GM19043 (cell line): ENCODE measurements at regions not wholly inside any gene's neighbourhood (a gene's known extent, or its start where the extent isn't known, plus 50 kb on each side); places are given as distances from the start of the nearest gene placed in this dataset.
A peak's percentile ranks its signal among the peaks of the same experiment; 100 is the strongest.
"Not testable (repeated sequence)": the region's sequence is repeated elsewhere in the genome, so short reads cannot be mapped to it uniquely, and the experiment has no call there.

Experiments
- ATAC-seq: cut with Tn5 transposase; IDR thresholded peaks from one replicate; pipeline ENCODE4 v1.9.1; 2021; ENCODE audit warnings: low read depth; ENCODE audit not compliant: unreplicated experiment

DNA sequence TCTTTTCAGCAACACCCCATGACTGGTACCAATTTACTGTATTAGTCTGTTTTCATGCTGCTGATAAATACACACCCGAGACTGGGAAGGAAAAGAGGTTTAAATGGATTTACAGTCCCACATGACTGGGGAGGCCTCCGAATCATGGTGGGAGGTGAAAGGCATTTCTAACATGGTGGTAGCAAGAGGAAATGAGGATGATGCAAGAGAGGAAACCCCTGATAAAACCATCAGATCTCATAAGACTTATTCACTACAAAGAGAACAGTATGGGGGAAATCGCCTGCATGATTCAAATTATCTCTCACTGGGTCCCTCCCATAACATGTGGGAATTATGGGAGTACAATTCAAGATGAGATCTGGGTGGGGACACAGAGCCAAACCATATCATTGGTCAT lies 393.6 kb downstream of the PTPRC start:
- ATAC-seq: not testable (repeated sequence)

DNA sequence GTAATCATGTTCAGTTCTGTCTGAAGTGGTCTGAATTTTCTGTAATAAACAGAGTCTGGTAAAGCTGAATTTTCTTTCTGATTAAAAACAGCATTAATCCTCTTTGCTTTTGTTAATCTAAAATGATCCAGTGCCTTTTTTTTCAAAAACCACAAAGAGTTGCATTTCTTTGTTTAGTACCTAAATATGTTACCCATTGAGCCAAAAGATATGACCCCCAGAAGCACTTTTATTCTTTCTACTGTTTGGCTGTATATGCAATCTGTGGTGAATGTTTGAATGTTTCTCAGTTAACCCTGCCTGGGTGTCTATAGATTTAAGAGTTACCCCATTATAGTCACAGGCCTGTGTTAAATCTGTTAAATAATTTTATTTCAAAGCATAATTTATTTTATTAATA lies 394.8 kb downstream of the PTPRC start:
- no peak for ATAC-seq

DNA sequence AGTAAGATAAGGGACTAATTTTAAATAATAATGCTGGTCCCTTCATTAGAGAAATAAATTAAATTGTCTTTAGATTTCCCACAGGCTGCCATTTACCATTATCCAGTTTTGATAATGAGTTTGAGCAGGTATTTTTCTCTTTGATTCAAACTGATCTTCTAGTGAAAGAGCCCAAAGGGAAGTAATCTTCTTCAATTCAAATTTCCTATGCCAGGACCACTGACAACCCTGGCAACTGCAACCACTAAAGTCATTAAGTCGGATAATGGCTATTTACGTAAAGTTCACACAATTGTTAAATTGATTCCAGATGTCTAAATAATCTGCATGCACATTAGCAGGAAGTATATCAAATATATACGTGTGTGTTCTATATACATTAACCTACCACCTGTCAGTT lies 399.3 kb downstream of the PTPRC start:
- ATAC-seq: no peak

DNA sequence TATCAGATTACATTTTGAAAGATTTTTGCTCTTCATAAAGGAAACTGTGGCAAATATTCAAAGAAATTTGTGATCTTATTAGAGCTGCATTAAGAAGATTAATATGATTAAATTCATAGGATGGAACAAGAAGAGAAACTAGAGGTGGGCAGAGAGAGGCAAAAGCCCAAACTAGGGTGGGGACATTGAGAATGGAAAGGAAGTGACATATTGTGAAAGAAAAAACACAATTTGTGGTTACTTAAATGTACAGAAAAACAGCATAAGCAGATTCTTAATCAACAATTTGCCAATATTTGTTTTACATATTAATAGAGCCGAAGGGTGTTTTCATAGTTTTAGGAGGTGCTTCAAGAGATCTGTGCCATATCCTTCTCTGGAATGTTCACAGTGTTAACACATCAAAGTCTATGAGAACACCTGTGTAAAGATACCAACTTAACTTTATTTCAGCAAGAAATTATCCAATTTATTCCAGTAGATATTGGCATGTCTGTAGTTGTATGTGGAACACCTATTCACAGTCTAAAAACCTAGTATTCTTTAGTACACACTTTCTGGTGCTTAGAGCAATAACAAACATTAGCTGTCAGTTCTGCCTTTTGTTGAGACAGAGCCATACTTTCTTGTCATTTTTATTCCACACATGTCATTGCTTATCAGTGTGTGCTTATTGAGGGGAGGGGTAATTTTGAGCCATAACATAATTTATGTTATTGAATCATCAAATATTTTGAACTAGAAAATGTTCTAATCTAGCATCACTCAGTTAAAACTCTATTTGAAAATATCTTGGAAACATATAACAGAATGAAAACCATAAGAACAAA lies 401.5 kb downstream of the PTPRC start:
- no peak for ATAC-seq

DNA sequence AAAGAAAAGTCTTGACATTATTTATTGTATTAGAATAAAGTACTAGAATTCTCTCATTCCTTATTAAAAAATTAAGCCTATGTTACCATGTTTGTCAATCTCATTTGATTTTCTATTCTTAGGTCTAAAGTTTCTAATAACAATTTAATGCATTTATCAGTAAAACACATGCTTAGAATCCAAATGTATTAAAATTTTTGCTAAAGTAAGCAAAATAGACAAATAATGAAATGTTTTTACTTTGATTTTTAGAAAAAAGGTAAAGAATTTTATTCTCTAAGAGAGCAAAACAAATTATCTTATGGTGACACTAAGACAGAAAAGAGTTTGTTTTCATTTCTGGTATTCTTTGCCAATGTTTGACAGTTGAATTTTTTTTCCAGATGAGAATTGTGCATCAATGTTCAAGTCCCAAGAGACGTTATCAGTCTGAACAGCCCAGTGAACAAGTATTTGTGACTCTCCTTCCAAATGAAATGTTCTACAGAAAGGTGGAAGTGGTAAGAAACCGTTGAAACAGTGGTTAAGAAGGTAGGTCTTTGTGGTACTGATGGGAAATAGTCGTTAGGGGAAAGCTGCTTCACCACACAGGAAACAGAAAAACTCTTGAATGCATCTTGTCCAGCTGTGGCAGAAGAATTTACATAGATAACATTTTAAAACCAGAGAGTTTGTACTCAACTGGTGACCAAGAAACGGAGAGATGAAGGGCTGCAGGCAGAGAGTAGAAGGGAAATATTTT lies 402.5 kb downstream of the PTPRC start:
- ATAC-seq: peak; percentile 98

DNA sequence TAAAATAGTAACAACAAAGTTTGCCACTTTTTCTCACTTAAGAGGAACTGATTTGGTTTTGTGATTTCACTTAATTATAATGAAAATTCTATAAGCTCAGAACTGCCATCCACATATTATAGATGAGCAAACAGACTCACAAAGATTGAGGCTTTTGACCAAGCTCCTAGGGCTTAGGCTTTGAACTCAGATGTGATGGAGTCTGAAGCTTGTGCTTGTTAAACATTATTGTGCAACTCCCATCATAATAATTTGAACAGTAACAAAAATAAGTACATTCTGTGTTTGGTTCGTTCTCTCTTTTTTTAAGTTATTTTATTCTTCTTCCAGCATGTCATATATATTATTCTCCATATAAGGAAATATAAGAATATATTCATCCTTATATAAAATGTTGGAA lies 403.4 kb downstream of the PTPRC start:
- ATAC-seq: no peak

DNA sequence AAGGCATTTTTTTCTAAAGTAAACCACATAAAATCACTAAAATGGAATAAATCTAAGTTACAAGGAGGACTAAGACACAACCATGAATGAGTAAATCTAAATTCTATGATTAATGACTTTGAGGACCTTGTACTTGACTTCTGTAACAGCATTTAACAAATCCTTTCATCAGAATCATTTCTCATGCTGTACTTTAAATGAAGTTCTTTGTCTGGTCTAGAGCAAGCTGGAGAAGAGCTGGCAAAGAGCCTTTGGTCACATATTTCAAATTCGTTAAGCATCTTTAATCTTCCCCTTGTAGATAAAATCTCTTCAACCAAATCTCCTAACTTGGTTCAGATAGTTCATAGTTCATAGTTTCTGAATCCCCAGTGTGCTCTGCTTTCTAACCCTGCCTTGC lies 405.4 kb downstream of the PTPRC start:
- no peak for ATAC-seq

DNA sequence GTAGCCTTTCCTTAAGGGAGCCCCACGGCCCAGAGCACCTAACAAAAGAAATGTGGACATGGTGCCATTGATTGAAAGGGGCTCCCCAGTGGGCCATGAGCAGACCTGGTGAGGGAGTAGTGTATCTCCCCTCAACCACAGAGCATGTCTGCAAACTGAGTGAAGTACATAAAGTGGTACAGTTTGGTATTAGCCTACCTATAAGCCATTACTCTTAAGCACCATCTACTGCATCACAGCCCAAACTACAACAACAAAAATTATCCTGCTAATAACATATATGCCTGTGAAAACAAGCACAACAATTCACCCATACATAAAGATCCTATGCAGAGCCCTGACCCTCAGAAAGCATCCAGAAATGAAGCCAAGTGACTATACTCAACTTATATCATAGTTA lies 407.8 kb downstream of the PTPRC start:
- no peak for ATAC-seq

DNA sequence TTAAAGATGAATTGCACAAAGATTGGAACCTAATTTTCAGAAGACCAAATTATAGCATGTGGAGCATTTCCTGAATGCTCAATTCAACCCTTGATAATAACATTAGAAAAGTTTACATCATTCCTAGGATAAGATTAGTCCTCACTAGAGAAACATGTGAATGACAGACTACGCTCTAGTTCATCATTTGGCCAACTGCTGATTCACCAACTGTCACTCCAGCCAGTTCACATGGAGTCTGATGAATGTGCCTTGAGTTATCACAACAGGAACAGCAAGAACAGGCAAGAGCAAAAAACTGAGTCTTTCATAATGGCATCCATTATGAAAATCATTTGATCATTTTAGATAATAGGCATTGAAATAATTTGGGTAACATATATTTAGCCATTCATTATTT lies 415.9 kb downstream of the PTPRC start:
- ATAC-seq: no peak

DNA sequence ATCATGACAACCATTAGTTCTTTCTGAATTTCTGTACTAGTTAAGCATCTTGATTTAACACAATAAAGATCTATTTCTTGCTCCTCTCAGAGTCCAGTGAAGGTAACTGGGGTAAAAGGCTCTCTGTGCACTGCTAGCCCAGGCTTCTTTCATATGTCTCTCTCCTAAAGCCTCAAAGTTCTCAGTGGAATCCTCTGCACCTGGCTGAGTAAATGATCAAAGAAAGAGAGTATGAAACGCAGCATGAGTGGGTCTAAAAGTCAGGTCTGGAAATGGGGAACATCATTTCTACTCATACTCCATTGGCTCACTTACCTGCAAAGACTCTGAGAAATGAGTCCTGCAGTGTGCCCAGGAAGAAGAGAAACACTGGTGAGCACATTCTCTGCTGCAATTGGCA lies 418.5 kb downstream of the PTPRC start:
- ATAC-seq: no peak

DNA sequence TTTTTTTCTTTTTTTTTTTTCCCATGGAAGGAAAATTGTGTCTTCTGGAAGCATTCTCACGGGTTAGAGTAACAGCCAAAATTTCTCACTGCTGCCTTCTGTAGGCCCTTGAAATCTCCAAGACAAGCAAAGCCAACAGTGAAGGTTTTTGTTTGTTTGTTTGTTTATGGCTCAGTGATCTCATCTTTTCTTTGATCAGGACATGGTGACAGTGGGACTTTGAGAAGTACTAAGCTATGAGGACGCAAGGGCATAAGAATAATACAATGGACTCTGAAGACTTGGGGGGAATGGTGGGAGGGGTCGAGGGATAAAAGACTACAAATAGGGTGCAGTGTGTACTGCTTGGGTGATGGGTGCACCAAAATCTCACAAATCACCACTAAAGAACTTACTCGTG lies 419.4 kb downstream of the PTPRC start:
- no peak for ATAC-seq

DNA sequence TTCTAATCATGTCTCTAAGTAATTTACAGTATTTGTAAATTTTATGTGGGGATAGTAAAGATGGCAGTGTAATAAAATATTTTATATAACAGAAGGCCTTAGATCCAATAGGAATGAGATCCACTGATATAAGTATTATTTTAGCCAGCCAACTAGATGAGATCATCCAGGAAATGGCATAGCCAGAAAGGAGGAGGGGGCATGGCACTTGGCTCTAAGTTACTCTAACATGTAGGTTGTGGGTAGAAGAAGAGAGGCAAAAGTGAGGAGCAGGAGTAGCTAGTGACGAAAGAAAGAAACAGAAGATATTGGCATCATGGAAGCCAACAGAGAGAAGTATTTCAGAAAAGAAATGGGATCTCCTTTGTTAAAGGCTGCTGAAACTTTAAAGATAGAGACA lies 426.1 kb downstream of the PTPRC start:
- no peak for ATAC-seq

DNA sequence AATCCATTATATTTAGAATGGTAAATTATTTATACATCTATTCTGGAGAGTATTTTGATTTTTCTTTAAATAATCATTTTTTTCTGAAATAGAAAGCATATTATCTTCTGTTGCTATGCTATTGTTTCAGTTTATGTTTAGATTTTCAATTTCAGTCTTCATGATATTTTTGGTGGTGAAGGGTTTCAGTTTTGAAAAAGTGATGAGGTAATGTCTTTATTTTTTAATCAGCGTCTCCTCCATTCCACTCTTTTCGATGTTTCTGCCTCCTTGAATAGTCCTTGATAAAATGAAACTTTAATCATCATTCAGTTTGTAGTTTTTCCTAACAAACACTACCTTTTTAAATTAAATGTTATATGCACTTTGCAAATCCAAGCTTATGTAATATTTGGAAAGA lies 428.6 kb downstream of the PTPRC start:
- peak; percentile 78 for ATAC-seq

DNA sequence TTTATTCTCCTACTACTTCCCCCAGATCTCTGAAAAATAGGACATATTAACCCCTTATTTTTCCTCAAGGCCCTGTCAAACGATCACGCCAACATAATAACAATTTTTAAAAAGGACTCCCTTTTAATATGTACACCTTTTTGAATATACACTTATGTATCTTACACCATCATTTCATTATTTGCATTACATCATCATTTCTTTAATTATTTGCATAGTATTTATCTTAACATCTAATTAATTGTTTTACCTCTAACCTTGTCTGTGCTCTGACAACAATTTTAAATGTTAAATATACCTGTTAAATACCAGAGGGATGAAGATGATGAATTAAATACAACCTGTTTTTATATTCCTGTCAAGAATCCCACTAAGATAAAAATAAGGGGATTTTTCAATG lies 432.2 kb downstream of the PTPRC start:
- no peak for ATAC-seq

DNA sequence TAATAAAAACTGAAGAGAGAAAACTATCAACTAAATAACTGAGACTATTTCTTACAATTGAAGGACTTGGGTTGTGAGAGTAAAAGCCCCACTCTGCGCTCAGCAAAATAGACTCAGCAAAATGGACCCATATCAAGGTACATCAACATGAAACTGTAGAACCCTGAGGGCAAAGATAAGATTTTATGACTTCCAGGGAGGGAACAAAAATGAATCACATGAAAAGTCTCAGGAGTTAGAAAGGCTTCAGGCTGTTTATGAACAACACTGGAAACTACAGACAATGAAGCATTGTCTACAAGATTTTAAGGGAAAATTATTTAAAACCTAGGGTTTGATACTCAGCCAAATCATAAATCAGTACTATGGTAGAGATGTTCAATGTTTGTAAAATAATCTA lies 434.3 kb downstream of the PTPRC start:
- ATAC-seq: no peak

DNA sequence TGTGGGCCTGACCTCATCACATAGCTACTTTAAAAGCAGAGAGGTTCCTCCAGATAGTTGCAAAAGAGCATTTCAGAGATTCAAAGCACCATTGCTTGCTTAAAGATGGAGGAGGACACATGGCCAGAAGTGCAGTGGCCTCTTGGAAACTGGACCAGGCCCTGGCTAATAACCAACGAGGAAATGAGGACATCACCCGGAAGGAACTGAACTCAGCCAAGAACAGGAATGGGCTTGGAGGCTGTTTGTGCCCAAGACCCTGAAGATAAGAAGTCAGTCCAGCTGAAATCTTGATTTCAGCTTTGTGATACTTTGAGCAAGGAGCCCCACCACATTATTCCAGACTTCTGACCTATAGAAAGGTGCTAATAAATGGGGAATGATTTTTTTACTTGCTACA lies 437.0 kb downstream of the PTPRC start:
- ATAC-seq: no peak

DNA sequence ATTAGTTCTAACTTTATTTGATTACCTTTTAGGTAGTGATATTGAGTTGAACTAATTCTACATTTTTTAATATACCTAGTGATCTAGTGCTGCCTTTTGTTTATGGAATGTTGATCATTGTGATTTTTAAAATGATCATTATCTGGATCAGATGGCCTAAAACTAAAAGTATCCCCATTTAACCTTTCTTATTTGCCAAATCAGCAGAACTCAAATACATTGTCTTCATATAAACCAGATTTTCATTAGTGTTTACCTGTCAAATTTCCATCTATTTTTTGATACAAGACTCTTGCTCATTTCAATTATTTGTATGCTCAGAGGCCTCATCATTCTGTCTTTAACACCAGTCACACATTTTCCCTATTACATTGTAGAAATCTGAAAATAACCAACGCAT lies 441.2 kb downstream of the PTPRC start:
- ATAC-seq: no peak

DNA sequence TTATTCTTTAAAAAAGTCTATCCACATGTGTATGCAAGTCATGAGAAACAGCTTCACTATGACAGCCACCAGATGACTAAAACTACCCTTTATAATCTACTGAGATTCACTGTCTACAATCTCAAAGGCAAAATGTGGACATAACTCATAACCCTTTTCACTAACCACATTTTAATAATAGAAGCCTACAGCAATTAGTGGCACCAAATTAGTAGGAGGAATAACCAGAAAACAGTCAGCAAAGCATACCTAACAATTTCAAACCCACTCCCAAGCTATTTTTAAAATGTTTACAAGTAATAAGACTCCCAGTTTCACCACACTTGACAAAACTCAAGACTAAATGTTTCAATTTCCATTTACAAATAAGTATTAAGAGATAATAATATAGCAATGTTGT lies 442.9 kb downstream of the PTPRC start:
- peak; percentile 70 for ATAC-seq

DNA sequence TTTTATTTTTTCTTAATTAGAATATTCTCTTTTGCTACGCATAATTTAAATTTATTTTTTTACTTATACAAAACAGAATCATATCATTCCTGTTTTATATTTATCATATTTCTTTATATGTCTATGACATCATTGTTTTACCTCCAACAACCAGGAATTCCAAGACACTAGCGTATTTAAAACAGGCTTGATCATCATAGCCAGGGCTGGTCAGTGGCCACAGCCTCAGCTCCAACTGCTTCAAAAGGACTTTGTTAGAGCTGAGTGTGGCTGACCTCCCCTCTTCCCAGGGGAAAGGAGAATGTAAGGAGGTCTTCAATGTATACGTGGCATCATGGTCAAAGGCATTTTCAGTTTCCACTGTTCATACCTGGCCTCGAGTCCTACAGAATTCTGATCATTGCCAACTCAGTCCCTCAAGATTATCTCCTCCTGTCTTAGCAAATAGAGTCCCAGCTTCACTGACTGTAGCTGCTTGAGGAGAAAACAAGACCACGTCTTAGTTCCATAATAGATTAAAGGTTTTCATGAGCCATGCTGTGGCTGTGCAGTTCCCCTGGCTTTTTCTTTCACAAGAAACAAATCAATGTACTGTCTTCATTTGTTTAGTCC lies 444.0 kb downstream of the PTPRC start:
- ATAC-seq: no peak

DNA sequence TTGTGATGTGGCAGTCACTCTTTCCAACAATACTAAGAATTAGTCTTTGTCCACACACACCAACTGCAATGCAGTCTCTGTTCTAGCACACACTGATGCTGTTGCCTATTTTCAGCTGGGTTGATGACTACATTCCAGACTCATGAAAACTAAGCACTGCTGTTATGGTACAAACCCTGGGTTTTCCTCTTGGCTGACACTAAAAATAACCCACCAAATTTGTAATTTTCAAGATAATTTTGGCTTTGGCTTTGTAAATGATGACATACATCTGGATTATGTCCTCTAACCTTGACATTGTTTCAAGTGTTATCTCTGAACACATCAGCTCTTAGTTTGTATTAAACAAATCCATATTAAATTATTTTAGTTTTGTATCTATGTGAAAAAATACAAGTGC lies 444.8 kb downstream of the PTPRC start:
- no peak for ATAC-seq

DNA sequence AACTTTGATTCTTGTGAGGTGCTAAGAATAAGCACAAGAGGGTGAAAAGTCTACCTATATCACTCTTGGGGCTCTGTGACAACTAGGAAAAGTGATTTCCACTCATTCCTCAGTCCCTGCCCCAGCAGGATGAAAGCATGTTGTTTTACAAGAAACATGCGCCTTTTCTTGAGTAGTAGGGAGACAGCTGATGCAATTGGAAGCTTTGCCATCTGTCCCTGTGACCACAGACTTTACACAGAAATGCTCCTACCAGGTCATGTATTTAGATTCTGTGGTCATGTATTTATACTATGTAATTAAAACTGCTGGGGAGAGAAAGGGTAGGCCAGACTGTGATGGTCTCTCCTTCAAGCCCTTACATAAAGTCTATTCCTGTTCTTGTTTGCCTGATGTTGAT lies 445.5 kb downstream of the PTPRC start:
- no peak for ATAC-seq

DNA sequence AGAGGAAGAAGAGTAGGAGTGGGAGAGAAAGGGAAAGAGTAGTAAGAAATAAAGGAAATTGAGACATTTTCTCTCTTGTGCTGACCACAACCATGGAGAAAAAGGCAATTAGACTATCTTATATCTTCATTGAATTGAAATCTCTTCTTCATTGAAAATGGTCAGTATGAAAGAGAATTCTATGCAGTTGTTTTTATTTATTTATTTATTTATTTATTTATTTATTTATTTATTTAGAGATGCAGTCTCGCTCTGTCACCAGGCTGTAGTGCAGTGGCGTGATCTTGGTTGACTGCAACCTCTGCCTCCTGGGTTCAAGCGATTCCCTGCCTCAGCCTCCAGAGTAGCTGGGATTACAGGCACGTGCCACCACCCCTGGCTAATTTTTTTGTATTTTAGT lies 447.1 kb downstream of the PTPRC start:
- ATAC-seq: no peak
